GM12878 (cell line): ENCODE measurements at regions not wholly inside any gene's neighbourhood (a gene's known extent, or its start where the extent isn't known, plus 50 kb on each side); places are given as distances from the start of the nearest gene placed in this dataset.

ENCODE experiments used
- ATAC-seq: fragments of 200-7000 bp; cut with Tn5 transposase; 3 replicates; pipeline ENCODE4 v1.9.1; 2020; ENCODE audit warnings: mild to moderate bottlenecking, moderate library complexity
- BruUV-seq: library from RNA; stranded (reverse); fragments of 400-500 nt; replicated peaks from 2 replicates; lab custom pipeline; 2021; lab: Mats Ljungman, UMichigan
- CTCF ChIA-PET: fragments of 300-600 bp; sonication (Branson Sonifier 250); formaldehyde crosslinking; extraction: SDS; loops from one replicate; lab custom pipeline; 2021; ENCODE audit warnings: inconsistent platforms; lab: Yijun Ruan, JAX
- POLR2A ChIA-PET: fragments of 350-600 bp; formaldehyde crosslinking; extraction: SDS; loops from one replicate; lab custom pipeline; 2021; ENCODE audit warnings: inconsistent platforms; lab: Charles Lee
- RAD21 ChIA-PET: fragments of 300-600 bp; sonication (Branson Sonifier 250); formaldehyde crosslinking; loops from one replicate; lab custom pipeline; 2023; ENCODE audit warnings: antibody characterized with exemption; ENCODE audit not compliant: unreplicated experiment; lab: Charles Lee
- SMC1A ChIA-PET: fragments of 300-600 bp; sonication (Branson Sonifier 250); formaldehyde crosslinking; loops from one replicate; lab custom pipeline; 2023; ENCODE audit not compliant: unreplicated experiment, uncharacterized antibody; lab: Charles Lee
- DNase-seq: peaks from one replicate; pipeline ENCODE4 v3.0.0-alpha.2; 2011; ENCODE audit warnings: low read depth, low spot score
- FAIRE-seq: peaks from 3 replicates; lab custom pipeline; 2011; peaks lifted over from hg19 to GRCh38; lab: Jason Lieb, UNC
- H2AFZ ChIP-seq: 2 replicates; pipeline ENCODE4 v1.6.0; 2011; ENCODE audit warnings: low read depth, low read length, control low read depth; ENCODE audit not compliant: control insufficient read depth
- H3K27ac ChIP-seq: 2 replicates; pipeline ENCODE4 v1.5.1; 2011; ENCODE audit warnings: control low read depth; ENCODE audit not compliant: control insufficient read depth, insufficient read depth
- H3K27me3 ChIP-seq, 2 experiments: replicated peaks in 1 of 2; 2 replicates each; pipeline versions ENCODE4 v1.6.0 to v1.6.1; 2011; ENCODE audit warnings: low read length in 1 of 2; ENCODE audit not compliant: control insufficient read depth in 2 of 2, insufficient read depth in 2 of 2
- H3K36me3 ChIP-seq, 2 experiments: 2 replicates each; pipeline ENCODE4 v1.5.1; 2011; ENCODE audit warnings: low read length in 1 of 2; ENCODE audit not compliant: control insufficient read depth in 2 of 2, insufficient read depth in 2 of 2
- H3K4me1 ChIP-seq: 2 replicates; pipeline ENCODE4 v1.6.1; 2011; ENCODE audit warnings: mild to moderate bottlenecking, low read length, moderate library complexity, mixed read lengths; ENCODE audit not compliant: control insufficient read depth, insufficient read depth
- H3K4me2 ChIP-seq: 2 replicates; pipeline ENCODE4 v1.6.0; 2011; ENCODE audit warnings: control low read depth; ENCODE audit not compliant: control insufficient read depth, insufficient read depth
- H3K4me3 ChIP-seq: fragments of 200-600 bp; sonication (generic); 2 replicates; pipeline ENCODE4 v1.5.1; 2016
- H3K79me2 ChIP-seq: 2 replicates; pipeline ENCODE4 v1.6.0; 2011; ENCODE audit warnings: low read length; ENCODE audit not compliant: control insufficient read depth, insufficient read depth
- H3K9ac ChIP-seq: 2 replicates; pipeline ENCODE4 v1.8.0; 2011; ENCODE audit warnings: low read length, control low read depth, mixed read lengths; ENCODE audit not compliant: control insufficient read depth, insufficient read depth
- H3K9me3 ChIP-seq: replicated peaks from 3 replicates; pipeline ENCODE4 v1.5.1; 2011; ENCODE audit warnings: mild to moderate bottlenecking, low read length; ENCODE audit not compliant: control insufficient read depth, insufficient read depth
- H4K20me1 ChIP-seq: 2 replicates; pipeline ENCODE4 v1.6.0; 2011; ENCODE audit not compliant: control insufficient read depth, insufficient read depth
- CHD1 ChIP-seq: IDR thresholded peaks from 2 replicates; pipeline ENCODE4 v1.6.1; 2012; ENCODE audit warnings: low read depth, low read length, improper control_type of control experiment
- HDAC2 ChIP-seq: fragments of 200-600 bp; sonication (generic); IDR thresholded peaks from 2 replicates; pipeline ENCODE4 v1.6.1; 2017
- IRF5 ChIP-seq: fragments of 450-650 bp; IDR thresholded peaks from 2 replicates; pipeline ENCODE4 v1.6.1; 2017; ENCODE audit warnings: borderline replicate concordance
- JUNB ChIP-seq: IDR thresholded peaks from 2 replicates; pipeline ENCODE4 v1.6.1; 2016; ENCODE audit warnings: antibody characterized with exemption, mild to moderate bottlenecking
- RAD21 ChIP-seq: IDR thresholded peaks from 2 replicates; pipeline ENCODE4 v1.6.1; 2011; ENCODE audit warnings: mild to moderate bottlenecking, low read depth, low read length, moderate library complexity; ENCODE audit not compliant: insufficient read depth
- RCOR1 ChIP-seq: conservative IDR thresholded peaks from 2 replicates; pipeline ENCODE4 v1.6.1; 2012; ENCODE audit warnings: low read depth, low read length, improper control_type of control experiment
- RELA ChIP-seq: fragments of 450-650 bp; IDR thresholded peaks from 2 replicates; pipeline ENCODE4 v1.8.0; 2014; ENCODE audit warnings: borderline replicate concordance; ENCODE audit not compliant: partially characterized antibody
- USF1 ChIP-seq: IDR thresholded peaks from 2 replicates; pipeline ENCODE4 v1.6.1; 2011; ENCODE audit warnings: borderline replicate concordance, low read depth, mild to moderate bottlenecking, moderate library complexity, mixed read lengths, low read length; ENCODE audit not compliant: insufficient read depth; ENCODE audit errors: extremely low read length
- ZBTB33 ChIP-seq: fragments of 450-650 bp; IDR thresholded peaks from 2 replicates; pipeline ENCODE4 v1.6.1; 2017; ENCODE audit warnings: mild to moderate bottlenecking
- ZBTB4 ChIP-seq: fragments of 450-650 bp; formaldehyde crosslinking; IDR thresholded peaks from 2 replicates; pipeline ENCODE4 v1.4.0; 2022; ENCODE audit warnings: mild to moderate bottlenecking, moderate library complexity
- WGBS: methylation state at CpG from one replicate; pipeline ENCODE4 v1.1.6; 2016; ENCODE audit warnings: low lambda C conversion rate; ENCODE audit not compliant: insufficient replicate concordance, insufficient coverage; ENCODE audit errors: missing lambda C conversion rate; 5-methylcytosine and 5-hydroxymethylcytosine counted together
- in situ Hi-C: fragments of 300-500 bp; cut with MboI; formaldehyde crosslinking; loops from 9 replicates; pipeline ENCODE4 v1.14.3; 2018; ENCODE audit warnings: mixed read lengths
- intact Hi-C: fragments of 100-400 bp; cut with micrococcal nuclease; formaldehyde crosslinking; loops from one replicate; pipeline ENCODE4 v1.14.2; 2022; ENCODE audit not compliant: unreplicated experiment

GRCh38 chr9:108270561-108270960 is 585.2 kb downstream of the ACTL7B start:
- H3K4me2 ChIP-seq, result no peak overlapping the region
- POLR2A ChIA-PET, result no interaction called here

More at GRCh38 chr9:108270561-108270960, 585.2 kb downstream of the ACTL7B start:
- no TSS peak for BruUV-seq
- H3K27me3 ChIP-seq, result no peaks in the 10 kb centered on the region
- ChIA-PET CTCF (no interaction called here), RAD21 (no interaction called here), SMC1A (interaction anchor here (3.3 kb wide), 1 partner anchor 787 kb away, joined by 18 read pairs; no protein-coding TSS in a partner anchor)
- H3K9ac ChIP-seq, result no peak overlapping the region
- ATAC-seq (no peak), DNase-seq (no peak), FAIRE-seq (no peak)
- H3K36me3 ChIP-seq, result no peaks in the 10 kb centered on the region
- no peaks in the 10 kb centered on the region for H3K4me1 ChIP-seq
- no peaks in the 10 kb centered on the region for H3K79me2 ChIP-seq
- H2AFZ ChIP-seq, result no peak overlapping the region
- no peaks in the 10 kb centered on the region for H4K20me1 ChIP-seq
- TF ChIP-seq USF1, result no peak
- TF ChIP-seq IRF5, result no peak
- no peak for TF ChIP-seq ZBTB33
- no peak for TF ChIP-seq RCOR1
- no peak for TF ChIP-seq JUNB
- no peak for TF ChIP-seq RELA
- TF ChIP-seq HDAC2, result no peak
- no peak for TF ChIP-seq CHD1
- TF ChIP-seq ZBTB4 (CRISPR knock-in tag), result no peak
- no peak for TF ChIP-seq RAD21
- no peak overlapping the region for H3K4me3 ChIP-seq
- no peak overlapping the region for H3K27ac ChIP-seq
- intact Hi-C loops (no loop called here), in situ Hi-C loops (loop anchor here (25.0 kb wide), 1 partner anchor 783 kb away; the partner anchor contains the start of gene KLF4)
- 42% methylated on average over 3 of the region's 3 CpGs for WGBS
- no peaks in the 10 kb centered on the region for H3K9me3 ChIP-seq
